BLaER1 treated with 17β-estradiol and CSF1 and Interleukin-3, amounts not matched to agents 10 nM and 100 nM (cell line): ENCODE measurements at regions not wholly inside any gene's neighbourhood (a gene's known extent, or its start where the extent isn't known, plus 50 kb on each side); places are given as distances from the start of the nearest gene placed in this dataset.

Experiments
- H3K27ac ChIP-seq, 11 experiments: shearing (Covaris generic); formaldehyde crosslinking; 2 replicates each; pipeline ENCODE4 v1.8.1; 2022
- H3K27me3 ChIP-seq, 11 experiments: shearing (Covaris generic); formaldehyde crosslinking; 2 replicates each; pipeline ENCODE4 v1.8.1; 2022
- H3K36me3 ChIP-seq, 11 experiments: shearing (Covaris generic); formaldehyde crosslinking; 2 replicates each; pipeline ENCODE4 v1.8.1; 2022
- H3K4me1 ChIP-seq, 10 experiments: shearing (Covaris generic); formaldehyde crosslinking; 2 replicates each; pipeline ENCODE4 v1.8.1; 2022
- H3K4me2 ChIP-seq, 11 experiments: shearing (Covaris generic); formaldehyde crosslinking; 2 replicates each; pipeline ENCODE4 v1.8.1; 2022
- H3K4me3 ChIP-seq, 10 experiments: shearing (Covaris generic); formaldehyde crosslinking; 2 replicates each; pipeline ENCODE4 v1.8.1; 2022
- H3K9ac ChIP-seq, 11 experiments: shearing (Covaris generic); formaldehyde crosslinking; 2 replicates each; pipeline ENCODE4 v1.8.1; 2022
- H3K9me3 ChIP-seq, 11 experiments: shearing (Covaris generic); formaldehyde crosslinking; replicated peaks in 1 of 11; 2 replicates each; pipeline ENCODE4 v1.8.1; 2022
- H4K20me1 ChIP-seq, 11 experiments: shearing (Covaris generic); formaldehyde crosslinking; 2 replicates each; pipeline ENCODE4 v1.8.1; 2022
- Cebpa-rat ChIP-seq, 11 experiments: shearing (Covaris generic); IDR thresholded peaks; 2 replicates each; pipeline ENCODE4 v1.8.1; 2022

- H3K9me3 ChIP-seq, result peaks cover 0 to 9% (median 0%) of the 10 kb centered on the region in 11 experiments; a peak in 4 of 22 replicates
- H3K36me3 ChIP-seq, result no peaks in the 10 kb centered on the region
- no peaks in the 10 kb centered on the region for H4K20me1 ChIP-seq
- H3K4me1 ChIP-seq, result peaks cover 0 to 14% (median 9%) of the 10 kb centered on the region in 10 experiments; a peak in 10 of 20 replicates
- no peak overlapping the region for H3K4me3 ChIP-seq
- no peaks in the 10 kb centered on the region for H3K27me3 ChIP-seq
- no peak for TF ChIP-seq Cebpa-rat (IDR thresholded peaks at IDR 0.05)
- H3K9ac ChIP-seq, result no peak overlapping the region
- H3K4me2 ChIP-seq, result no peak overlapping the region
- H3K27ac ChIP-seq, result no peak overlapping the region
Observed at GRCh38 chr2:120473522-120474271, 127.8 kb downstream of the INHBB start.

- Histone ChIP-seq H4K20me1 (no peaks in the 10 kb centered on the region), H3K9me3 (peaks cover 0 to 9% (median 0%) of the 10 kb centered on the region in 11 experiments; a peak in 4 of 22 replicates), H3K36me3 (no peaks in the 10 kb centered on the region), H3K4me3 (no peak overlapping the region), H3K9ac (no peak overlapping the region), H3K4me2 (no peak overlapping the region), H3K27ac (no peak overlapping the region), H3K27me3 (no peaks in the 10 kb centered on the region), H3K4me1 (peaks cover 0 to 13% (median 9%) of the 10 kb centered on the region in 10 experiments; a peak in 10 of 20 replicates)
- TF ChIP-seq Cebpa-rat (IDR thresholded peaks at IDR 0.05), result no peak
Observed at GRCh38 chr2:120474486-120474885, 128.6 kb downstream of the INHBB start.

GRCh38 chr2:120476141-120476540, 130.2 kb downstream of the INHBB start:
- no peak overlapping the region for H3K27ac ChIP-seq
- no peaks in the 10 kb centered on the region for H4K20me1 ChIP-seq
- peaks cover 0 to 9% (median 0%) of the 10 kb centered on the region in 11 experiments; a peak in 4 of 22 replicates for H3K9me3 ChIP-seq
- no peak overlapping the region for H3K4me3 ChIP-seq
- H3K27me3 ChIP-seq, result no peaks in the 10 kb centered on the region
- H3K4me1 ChIP-seq, result 0 out of 20 replicates have a peak, but pooled peaks cover 0 to under 1% (median 0%) of the 10 kb centered on the region in 10 experiments
- no peak overlapping the region for H3K4me2 ChIP-seq
- no peaks in the 10 kb centered on the region for H3K36me3 ChIP-seq
- H3K9ac ChIP-seq, result no peak overlapping the region
- no peak for TF ChIP-seq Cebpa-rat (IDR thresholded peaks at IDR 0.05)

- H3K9me3 ChIP-seq, result peaks cover 0 to 4% (median 0%) of the 10 kb centered on the region in 11 experiments; a peak in 4 of 22 replicates
- H4K20me1 ChIP-seq, result no peaks in the 10 kb centered on the region
- no peak overlapping the region for H3K27ac ChIP-seq
- no peak overlapping the region for H3K4me3 ChIP-seq
- no peak overlapping the region for H3K4me2 ChIP-seq
- no peaks in the 10 kb centered on the region for H3K4me1 ChIP-seq
- H3K27me3 ChIP-seq, result no peaks in the 10 kb centered on the region
- H3K36me3 ChIP-seq, result no peaks in the 10 kb centered on the region
- no peak overlapping the region for H3K9ac ChIP-seq
- TF ChIP-seq Cebpa-rat (IDR thresholded peaks at IDR 0.05), result no peak
Observed at GRCh38 chr2:120477198-120477597, 131.3 kb downstream of the INHBB start.

GRCh38 chr2:120477831-120478481, 132.0 kb downstream of the INHBB start:
- Histone ChIP-seq H3K27me3 (no peaks in the 10 kb centered on the region), H3K4me2 (no peak overlapping the region), H3K36me3 (no peaks in the 10 kb centered on the region), H4K20me1 (no peaks in the 10 kb centered on the region), H3K9ac (no peak overlapping the region), H3K27ac (no peak overlapping the region), H3K4me1 (0 out of 20 replicates have a peak, but pooled peaks cover 0 to under 1% (median 0%) of the 10 kb centered on the region in 10 experiments), H3K9me3 (no peaks in the 10 kb centered on the region), H3K4me3 (no peak overlapping the region)
- no peak for TF ChIP-seq Cebpa-rat (IDR thresholded peaks at IDR 0.05)

GRCh38 chr2:120480346-120480902, 134.5 kb downstream of the INHBB start:
- no peaks in the 10 kb centered on the region for H3K9me3 ChIP-seq
- no peak for TF ChIP-seq Cebpa-rat (IDR thresholded peaks at IDR 0.05)
- no peak overlapping the region for H3K4me2 ChIP-seq
- H3K9ac ChIP-seq, result no peak overlapping the region
- peaks cover 0 to 21% (median 15%) of the 10 kb centered on the region in 10 experiments; a peak in 14 of 20 replicates for H3K4me1 ChIP-seq
- no peaks in the 10 kb centered on the region for H4K20me1 ChIP-seq
- H3K27me3 ChIP-seq, result no peaks in the 10 kb centered on the region
- no peak overlapping the region for H3K27ac ChIP-seq
- no peak overlapping the region for H3K4me3 ChIP-seq
- H3K36me3 ChIP-seq, result no peaks in the 10 kb centered on the region

GRCh38 chr2:120480903-120481445, 135.0 kb downstream of the INHBB start:
- no peaks in the 10 kb centered on the region for H3K36me3 ChIP-seq
- no peak overlapping the region for H3K4me3 ChIP-seq
- no peak overlapping the region for H3K9ac ChIP-seq
- no peak overlapping the region for H3K27ac ChIP-seq
- no peaks in the 10 kb centered on the region for H3K27me3 ChIP-seq
- H3K4me2 ChIP-seq, result no peak overlapping the region
- no peak for TF ChIP-seq Cebpa-rat (IDR thresholded peaks at IDR 0.05)
- H4K20me1 ChIP-seq, result no peaks in the 10 kb centered on the region
- H3K9me3 ChIP-seq, result no peaks in the 10 kb centered on the region
- H3K4me1 ChIP-seq, result peaks cover 0 to 21% (median 15%) of the 10 kb centered on the region in 10 experiments; a peak in 14 of 20 replicates

- H4K20me1 ChIP-seq, result no peaks in the 10 kb centered on the region
- H3K9ac ChIP-seq, result no peak overlapping the region
- no peak overlapping the region for H3K27ac ChIP-seq
- no peak overlapping the region for H3K4me3 ChIP-seq
- no peak overlapping the region for H3K4me2 ChIP-seq
- no peaks in the 10 kb centered on the region for H3K27me3 ChIP-seq
- H3K36me3 ChIP-seq, result no peaks in the 10 kb centered on the region
- peaks cover 0 to 21% (median 15%) of the 10 kb centered on the region in 10 experiments; a peak in 14 of 20 replicates for H3K4me1 ChIP-seq
- H3K9me3 ChIP-seq, result no peaks in the 10 kb centered on the region
- TF ChIP-seq Cebpa-rat (IDR thresholded peaks at IDR 0.05), result no peak
Observed at GRCh38 chr2:120481446-120482194, 135.7 kb downstream of the INHBB start.
